ENCODE measurements at regions not wholly inside any gene's neighbourhood (a gene's known extent, or its start where the extent isn't known, plus 50 kb on each side); places are given as distances from the start of the nearest gene placed in this dataset.

DNA sequence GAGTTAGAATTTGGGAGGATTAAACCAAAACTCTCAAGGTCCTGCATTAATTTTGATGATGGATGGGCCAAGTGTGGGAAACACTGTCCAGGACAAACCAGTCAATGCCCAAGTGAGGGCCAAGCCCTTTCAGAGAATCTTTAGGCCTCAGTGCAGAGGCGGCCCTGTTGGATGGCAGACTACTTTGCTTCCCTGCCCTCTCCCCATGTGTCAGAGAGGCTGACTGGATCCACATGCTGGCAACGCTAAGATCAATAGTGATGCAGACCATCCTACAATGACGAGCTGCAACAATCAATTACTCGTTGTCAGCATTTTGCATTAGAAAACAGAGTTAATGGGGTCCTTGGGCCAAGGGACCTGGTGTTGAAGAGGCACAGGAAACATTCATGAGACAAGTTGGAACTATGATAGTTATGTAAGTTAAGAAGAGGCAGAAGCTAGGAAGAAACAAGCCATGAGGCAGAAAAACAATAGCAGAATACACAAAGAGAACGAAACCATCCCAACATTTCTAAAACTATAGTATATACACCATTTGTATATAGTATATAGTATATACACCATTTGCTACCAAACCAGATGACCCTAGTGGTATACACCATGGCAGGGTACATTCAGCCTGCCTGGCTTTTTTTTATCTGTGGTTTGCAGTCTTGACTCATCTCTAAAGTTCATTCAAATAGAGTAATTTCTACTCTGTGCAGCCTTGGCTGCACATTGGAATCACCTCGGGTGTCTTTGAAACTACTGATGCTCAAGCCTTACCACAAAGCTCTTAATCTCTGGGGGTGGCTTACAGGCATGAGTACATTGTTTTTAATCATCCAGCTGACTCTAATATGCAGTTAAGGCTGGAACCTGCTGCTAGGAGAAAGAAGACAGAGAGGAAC, 147.7 kb upstream of the GYPA start:
- TF ChIP-seq POLR2A (IDR thresholded peaks at IDR 0.05; ENCODE audit: low read depth, low read length) = no peak
- TF ChIP-seq CTCF (IDR thresholded peaks at IDR 0.05; ENCODE audit: extremely low read depth in 1 of 2, insufficient read depth in 1 of 2, low read depth in 1 of 2, low read length in 2 of 2) = no peak
- TF ChIP-seq EZH2 (IDR thresholded peaks at IDR 0.05; ENCODE audit: borderline replicate concordance, low read depth, low read length, severe bottlenecking) = no peak
- TF ChIP-seq FOS (IDR thresholded peaks at IDR 0.05; ENCODE audit: borderline replicate concordance, insufficient read depth, low read length) = no peak
- TF ChIP-seq JUN (IDR thresholded peaks at IDR 0.05; ENCODE audit: borderline replicate concordance, insufficient read depth, insufficient read length, low read depth) = no peak
- no peak for TF ChIP-seq MYC (IDR thresholded peaks at IDR 0.05; ENCODE audit: low read depth, low read length)
- no peak for TF ChIP-seq POLR2AphosphoS5 (IDR thresholded peaks at IDR 0.05; ENCODE audit: insufficient read depth, low read depth, low read length)
- no peak for TF ChIP-seq MAX (IDR thresholded peaks at IDR 0.05; ENCODE audit: insufficient read depth, insufficient read length)

Data from endothelial cell of umbilical vein (primary cell).